ENCODE measurements at regions not wholly inside any gene's neighbourhood (a gene's known extent, or its start where the extent isn't known, plus 50 kb on each side); places are given as distances from the start of the nearest gene placed in this dataset.

DNA sequence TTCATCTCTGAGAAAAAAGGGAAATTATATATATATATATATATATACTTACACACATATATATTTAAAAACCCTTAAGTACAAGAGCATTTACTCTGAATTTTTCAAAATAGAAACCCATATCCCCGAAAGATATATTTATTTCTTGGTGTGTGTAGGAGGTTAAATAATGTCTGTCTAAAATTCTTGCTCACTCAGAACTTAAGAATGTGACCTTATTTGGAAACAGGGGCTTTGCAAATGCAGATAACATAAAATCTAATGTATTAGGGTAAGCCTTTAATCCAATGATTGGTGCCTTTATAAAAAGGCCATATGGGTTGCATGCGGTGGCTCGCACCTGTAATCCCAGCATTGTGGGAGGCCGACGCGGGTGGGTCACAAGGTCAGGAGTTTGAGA, 517.3 kb upstream of the TLE4 start:
- TF ChIP-seq, protein P1, sequence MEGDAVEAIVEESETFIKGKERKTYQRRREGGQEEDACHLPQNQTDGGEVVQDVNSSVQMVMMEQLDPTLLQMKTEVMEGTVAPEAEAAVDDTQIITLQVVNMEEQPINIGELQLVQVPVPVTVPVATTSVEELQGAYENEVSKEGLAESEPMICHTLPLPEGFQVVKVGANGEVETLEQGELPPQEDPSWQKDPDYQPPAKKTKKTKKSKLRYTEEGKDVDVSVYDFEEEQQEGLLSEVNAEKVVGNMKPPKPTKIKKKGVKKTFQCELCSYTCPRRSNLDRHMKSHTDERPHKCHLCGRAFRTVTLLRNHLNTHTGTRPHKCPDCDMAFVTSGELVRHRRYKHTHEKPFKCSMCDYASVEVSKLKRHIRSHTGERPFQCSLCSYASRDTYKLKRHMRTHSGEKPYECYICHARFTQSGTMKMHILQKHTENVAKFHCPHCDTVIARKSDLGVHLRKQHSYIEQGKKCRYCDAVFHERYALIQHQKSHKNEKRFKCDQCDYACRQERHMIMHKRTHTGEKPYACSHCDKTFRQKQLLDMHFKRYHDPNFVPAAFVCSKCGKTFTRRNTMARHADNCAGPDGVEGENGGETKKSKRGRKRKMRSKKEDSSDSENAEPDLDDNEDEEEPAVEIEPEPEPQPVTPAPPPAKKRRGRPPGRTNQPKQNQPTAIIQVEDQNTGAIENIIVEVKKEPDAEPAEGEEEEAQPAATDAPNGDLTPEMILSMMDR (IDR thresholded peaks at IDR 0.05), result no peak
- no peak for TF ChIP-seq POLR2AphosphoS5 (IDR thresholded peaks at IDR 0.05)
- TF ChIP-seq POLR2A (IDR thresholded peaks at IDR 0.05), result no peak

All from stomach (tissue), 4 donors.